RPMI8226 (cell line): ENCODE measurements at regions not wholly inside any gene's neighbourhood (a gene's known extent, or its start where the extent isn't known, plus 50 kb on each side); places are given as distances from the start of the nearest gene placed in this dataset.

Source experiments
- DNase-seq: peaks from one replicate; pipeline ENCODE4 v3.0.0-alpha.2; 2015

- DNase-seq: no peak
These were observed 282.2 kb downstream of the EMP1 start for GRCh38 chr12:13478650-13479181.

- DNase-seq: no peak
These were observed 277.9 kb downstream of the EMP1 start for GRCh38 chr12:13474381-13474780.

- DNase-seq: no peak
These were observed 276.2 kb downstream of the EMP1 start for GRCh38 chr12:13472690-13473089.

DNA sequence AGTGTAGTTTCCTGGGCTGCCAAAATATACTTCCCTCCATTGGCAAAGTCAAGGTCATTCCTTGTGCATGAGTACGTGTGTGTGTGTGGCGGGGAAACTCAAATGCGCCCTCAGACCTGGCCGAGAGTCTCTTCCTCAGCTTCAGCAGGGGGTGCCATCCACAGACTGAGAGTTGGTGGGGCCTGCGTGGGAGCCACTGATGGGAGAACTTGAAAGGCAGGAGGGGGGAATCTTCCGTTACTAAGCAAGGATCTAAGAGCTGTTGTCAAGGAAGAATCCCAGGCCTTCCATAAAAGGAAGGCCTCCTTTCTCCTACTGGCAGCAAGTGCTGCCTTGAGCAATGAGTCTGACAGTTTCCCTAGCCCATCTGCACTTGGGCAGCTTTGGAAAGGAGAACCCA, 274.9 kb downstream of the EMP1 start:
- DNase-seq: no peak

- no peak for DNase-seq
These were observed 269.1 kb downstream of the EMP1 start for GRCh38 chr12:13465635-13466034.

DNA sequence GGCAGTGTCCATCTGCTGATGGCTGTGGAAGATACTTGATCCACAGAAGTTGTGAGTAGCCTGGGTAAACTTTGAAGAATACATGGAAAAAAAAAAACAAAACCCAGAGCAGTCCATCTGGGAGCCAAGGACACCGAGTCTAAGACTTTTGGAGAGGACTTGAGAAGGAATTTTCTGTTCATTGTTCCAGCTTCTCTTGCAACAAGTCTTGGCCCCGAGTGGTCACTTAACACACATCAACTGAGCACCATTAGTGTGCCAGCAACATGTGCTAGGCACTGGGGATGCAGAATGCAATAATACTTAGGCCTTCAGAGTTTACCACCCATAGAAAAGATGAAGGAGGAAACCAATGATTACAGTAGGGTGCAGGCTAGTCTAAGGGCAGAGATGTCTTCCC, 266.7 kb downstream of the EMP1 start:
- DNase-seq: no peak

DNA sequence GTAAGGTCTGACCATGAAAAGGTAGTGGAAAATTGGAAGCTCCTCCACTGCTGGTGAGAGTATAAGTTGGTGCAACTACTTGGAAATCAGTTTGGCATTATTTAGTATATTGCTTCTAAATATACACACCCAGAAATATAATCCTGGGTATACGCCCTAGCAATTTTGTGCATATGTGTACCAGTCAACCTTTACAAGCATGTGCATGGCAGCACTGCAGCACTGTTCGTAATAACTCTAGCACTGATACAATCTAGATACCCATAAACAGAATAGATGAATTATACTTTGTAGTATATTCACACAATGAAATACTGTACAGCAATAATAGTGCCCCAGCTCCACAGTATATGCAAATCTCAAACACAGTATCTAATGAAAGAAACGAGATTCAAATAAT, 265.9 kb downstream of the EMP1 start:
- DNase-seq: no peak

GRCh38 chr12:13455778-13456144, 259.2 kb downstream of the EMP1 start:
- no peak for DNase-seq

- no peak for DNase-seq
These were observed 258.7 kb downstream of the EMP1 start for GRCh38 chr12:13454991-13455777.

DNA sequence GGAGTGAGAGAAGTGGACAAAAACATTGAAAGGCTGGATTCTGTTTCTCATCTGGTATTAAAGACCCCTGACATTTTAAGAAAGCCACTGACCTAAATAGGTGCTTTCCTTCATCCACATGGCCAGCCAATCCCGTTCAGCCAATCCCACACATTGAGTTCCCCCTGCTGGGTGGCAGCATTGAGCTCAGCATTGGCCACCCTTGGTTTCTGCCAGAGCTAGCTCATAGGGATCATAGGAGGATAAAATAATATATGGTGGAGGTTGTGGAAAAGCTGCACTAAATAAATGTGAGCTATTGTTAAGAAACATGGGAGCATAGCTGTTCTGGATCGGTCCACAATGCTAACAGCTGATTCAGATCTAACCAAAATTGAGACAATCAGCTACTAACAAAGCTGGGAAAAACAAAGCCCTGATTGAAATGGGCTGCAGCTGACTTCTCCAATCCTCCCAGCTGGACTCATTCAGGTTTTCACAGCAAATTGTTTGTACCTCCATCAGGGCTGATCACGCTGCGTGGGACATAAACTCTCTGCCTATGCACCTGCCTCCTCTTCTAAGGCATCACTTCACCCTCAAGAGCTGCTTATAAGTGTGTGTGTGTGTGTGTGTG, 256.5 kb downstream of the EMP1 start:
- no peak for DNase-seq

- DNase-seq: no peak
These were observed 255.2 kb downstream of the EMP1 start for GRCh38 chr12:13451776-13452175.

GRCh38 chr12:13450231-13451080, 253.9 kb downstream of the EMP1 start:
- no peak for DNase-seq

- DNase-seq: no peak
These were observed 247.6 kb downstream of the EMP1 start for GRCh38 chr12:13444076-13444475.

- DNase-seq: no peak
These were observed 247.0 kb downstream of the EMP1 start for GRCh38 chr12:13443498-13443897.

GRCh38 chr12:13443028-13443427, 246.5 kb downstream of the EMP1 start:
- no peak for DNase-seq

DNA sequence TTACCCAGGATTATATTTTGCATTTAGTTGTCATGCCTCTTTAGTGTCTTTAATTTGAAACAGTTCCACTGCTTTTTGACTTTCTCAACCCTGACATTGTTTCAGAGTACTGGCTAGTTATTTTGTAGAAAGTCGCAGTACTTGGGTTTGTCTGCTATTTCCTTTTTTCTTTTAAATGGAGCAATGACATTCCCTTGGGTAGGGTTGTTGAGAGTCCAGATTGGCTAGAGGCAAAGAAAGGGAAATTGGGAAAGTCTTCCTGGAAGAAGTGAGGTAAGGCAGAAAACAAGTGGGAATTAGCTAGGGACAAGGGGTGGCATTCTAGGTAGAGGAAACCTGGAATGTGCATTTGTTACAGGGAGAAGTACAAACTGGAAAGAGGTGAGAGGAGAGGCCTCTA, 245.9 kb downstream of the EMP1 start:
- DNase-seq: no peak

DNA sequence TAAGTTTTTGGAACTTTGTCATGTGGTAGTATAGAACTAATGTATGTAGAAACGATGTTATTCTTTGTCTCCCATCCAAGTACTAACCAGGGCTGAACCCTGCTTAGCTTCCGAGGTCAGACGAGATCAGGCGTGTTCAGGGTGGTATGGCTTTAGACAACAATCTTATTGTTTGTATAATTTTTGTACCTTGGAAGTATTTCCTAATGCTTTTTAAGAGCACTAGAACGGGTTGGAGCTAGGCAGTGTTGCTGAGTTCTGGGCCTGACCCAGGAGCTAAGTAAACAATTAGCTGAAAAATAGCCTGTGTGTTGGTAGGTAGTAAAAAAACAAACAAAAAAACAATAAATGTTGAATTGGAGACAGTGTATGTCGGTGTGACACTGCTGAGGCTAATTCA, 244.3 kb downstream of the EMP1 start:
- DNase-seq: no peak

DNA sequence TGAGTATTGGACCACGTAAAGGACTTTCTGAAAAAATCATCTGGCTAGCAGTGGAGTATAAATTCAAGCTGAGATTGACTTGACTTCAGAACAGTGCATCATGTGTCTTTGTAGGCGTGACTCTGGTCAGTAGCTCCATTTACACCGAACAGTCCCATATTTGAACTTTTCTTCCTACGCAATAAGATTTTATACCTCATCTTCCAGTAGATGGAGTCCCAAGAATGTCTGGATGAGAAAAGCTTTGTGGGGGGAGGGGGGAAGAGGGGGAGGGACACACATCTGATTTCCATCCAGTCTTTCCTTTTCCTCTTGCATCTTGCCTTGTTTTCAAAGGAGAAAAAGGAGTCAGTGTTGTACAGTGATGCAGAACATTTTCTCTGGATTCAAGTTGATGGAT, 241.0 kb downstream of the EMP1 start:
- no peak for DNase-seq

DNA sequence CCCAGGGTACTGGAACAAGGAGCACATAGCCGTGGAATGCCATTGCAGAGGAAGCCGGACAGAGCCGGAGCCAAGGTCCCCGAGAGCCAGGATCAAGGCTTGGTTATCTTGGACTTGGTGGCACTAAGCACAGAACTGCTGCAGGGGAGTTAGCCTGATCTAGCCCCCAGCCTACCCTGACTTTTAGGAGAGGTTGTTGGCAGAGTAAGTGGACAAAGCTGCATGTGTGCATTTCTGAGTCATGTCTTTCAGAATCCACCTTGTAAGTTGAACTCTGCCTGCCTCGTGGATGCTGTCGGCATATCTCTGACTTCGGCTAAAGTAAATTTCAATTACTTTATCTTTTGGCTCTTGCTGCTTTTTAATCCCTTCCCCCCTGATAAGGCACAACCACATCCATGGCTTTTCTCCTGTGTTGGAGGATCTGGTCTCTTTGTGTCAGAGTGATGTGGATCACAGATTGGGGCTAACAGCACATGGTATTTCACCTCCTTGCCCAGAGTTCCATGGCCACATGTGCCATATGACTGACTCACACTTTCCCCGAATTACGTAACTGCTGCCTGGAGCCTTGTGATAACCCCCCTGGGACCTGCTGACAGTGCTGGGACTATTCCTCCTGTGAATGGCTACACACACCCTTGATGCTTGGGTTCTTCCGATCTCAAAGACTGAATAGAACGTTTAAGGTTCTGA, 240.3 kb downstream of the EMP1 start:
- no peak for DNase-seq

DNA sequence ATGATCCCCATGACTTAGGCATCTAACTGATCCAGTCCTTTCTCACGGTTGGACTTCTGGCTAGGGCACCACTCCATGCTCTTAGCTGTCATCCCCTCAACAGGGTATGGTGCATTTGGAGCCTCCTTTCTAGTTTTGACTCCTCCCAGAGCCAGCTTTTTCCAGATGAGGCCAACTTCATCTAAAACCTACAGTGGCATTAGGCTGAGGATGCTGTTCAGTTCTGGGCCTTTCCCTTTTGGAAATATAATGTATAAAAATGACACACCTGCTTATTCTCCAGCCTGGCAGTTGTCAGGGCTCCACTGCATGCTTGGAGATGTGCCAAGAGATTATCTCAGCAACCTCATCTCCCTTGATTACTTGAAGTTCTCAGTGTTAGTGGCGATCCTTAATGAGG, 239.7 kb downstream of the EMP1 start:
- DNase-seq: no peak

- DNase-seq: no peak
These were observed 238.9 kb downstream of the EMP1 start for GRCh38 chr12:13435235-13435933.

- no peak for DNase-seq
These were observed 237.2 kb downstream of the EMP1 start for GRCh38 chr12:13433768-13434167.
